K562 (cell line): ENCODE measurements at regions not wholly inside any gene's neighbourhood (a gene's known extent, or its start where the extent isn't known, plus 50 kb on each side); places are given as distances from the start of the nearest gene placed in this dataset.

Experiments used
- CHD1 ChIP-seq: fragments of 200-600 bp; sonication (generic); IDR thresholded peaks from one replicate; pipeline ENCODE4 v1.6.1; 2012; ENCODE audit warnings: mild to moderate bottlenecking, moderate library complexity, low read length, inconsistent platforms
- CREB1 ChIP-seq, 2 experiments: sonication (generic) in 1 of 2; formaldehyde crosslinking in 1 of 2; IDR thresholded peaks; 2 replicates each; pipeline versions ENCODE4 v1.6.1 to v1.8.0; 2012 to 2022; ENCODE audit warnings: inconsistent platforms in 1 of 2, mild to moderate bottlenecking in 1 of 2, missing genetic modification reagents in 1 of 2, moderate library complexity in 1 of 2
- CTBP1 ChIP-seq: fragments of 450-650 bp; IDR thresholded peaks from 2 replicates; pipeline ENCODE4 v1.6.1; 2016; ENCODE audit warnings: borderline replicate concordance
- CTCF ChIP-seq, 3 experiments: IDR thresholded peaks in 2 of 3; conservative IDR thresholded peaks in 1 of 3; 2 replicates each; pipeline ENCODE4 v1.5.1; 2011 to 2012; ENCODE audit warnings: low read length in 3 of 3, mild to moderate bottlenecking in 3 of 3, control low read depth in 2 of 3, improper control_type of control experiment in 1 of 3, inconsistent platforms in 1 of 3, low read depth in 1 of 3, mixed read lengths in 1 of 3, moderate library complexity in 1 of 3; ENCODE audit not compliant: insufficient read depth in 2 of 3
- HBP1 ChIP-seq: fragments of 450-650 bp; formaldehyde crosslinking; IDR thresholded peaks from 2 replicates; pipeline ENCODE4 v1.4.0; 2022; ENCODE audit warnings: missing genetic modification characterization
- IFI16 ChIP-seq: fragments of 250-450 bp; sonication (Bioruptor Pico); IDR thresholded peaks from 2 replicates; pipeline ENCODE4 v2.1.2; 2022; ENCODE audit warnings: mild to moderate bottlenecking, inconsistent platforms
- JUND ChIP-seq, 2 experiments: IDR thresholded peaks; 2 replicates in 1 of 2; 3 replicates in 1 of 2; pipeline ENCODE4 v1.6.1; 2011; ENCODE audit warnings: borderline replicate concordance in 2 of 2, low read depth in 2 of 2, low read length in 2 of 2, improper control_type of control experiment in 1 of 2, missing biosample characterization in 1 of 2, missing genetic modification characterization in 1 of 2, missing genetic modification reagents in 1 of 2
- KDM4B ChIP-seq, 2 experiments: fragments of 450-650 bp in 1 of 2; sonication (generic) in 1 of 2; IDR thresholded peaks; 2 replicates each; pipeline ENCODE4 v1.6.1; 2016 to 2017; ENCODE audit warnings: borderline replicate concordance in 2 of 2, antibody characterized with exemption in 1 of 2, low read depth in 1 of 2, mild to moderate bottlenecking in 1 of 2
- PCBP1 ChIP-seq: fragments of 200-400 bp; formaldehyde crosslinking; IDR thresholded peaks from 2 replicates; pipeline ENCODE4 v1.6.1; 2018; ENCODE audit warnings: mild to moderate bottlenecking, low read depth, low read length; ENCODE audit not compliant: poor library complexity, severe bottlenecking
- RBBP5 ChIP-seq: fragments of 200-600 bp; sonication (generic); IDR thresholded peaks from 2 replicates; pipeline ENCODE4 v1.6.1; 2012; ENCODE audit warnings: borderline replicate concordance, mild to moderate bottlenecking, low read length, control low read depth, inconsistent platforms; ENCODE audit not compliant: insufficient read depth, poor library complexity, severe bottlenecking
- RBFOX2 ChIP-seq: fragments of 200-400 bp; formaldehyde crosslinking; IDR thresholded peaks from 2 replicates; pipeline ENCODE4 v1.6.1; 2017; ENCODE audit warnings: low read depth, mild to moderate bottlenecking, low read length, moderate library complexity
- RNF2 ChIP-seq: sonication (generic); IDR thresholded peaks from 2 replicates; pipeline ENCODE4 v1.6.1; 2016
- ZBTB17 ChIP-seq: fragments of 450-650 bp; formaldehyde crosslinking; IDR thresholded peaks from 2 replicates; pipeline ENCODE4 v1.4.0; 2020; ENCODE audit warnings: mild to moderate bottlenecking
- ZBTB5 ChIP-seq: fragments of 450-650 bp; IDR thresholded peaks from 2 replicates; pipeline ENCODE4 v1.6.1; 2017; ENCODE audit warnings: antibody characterized with exemption

- TF ChIP-seq KDM4B (IDR thresholded peaks at IDR 0.05; ENCODE audit: borderline replicate concordance in 2 of 2, low read depth in 1 of 2), result no peak
- no peak for TF ChIP-seq HBP1 (CRISPR knock-in tag)
- no peak for TF ChIP-seq RBFOX2
- TF ChIP-seq JUND (IDR thresholded peaks at IDR 0.05; ENCODE audit: borderline replicate concordance, low read depth, low read length), result no peak
- no peak for TF ChIP-seq JUND (tag; IDR thresholded peaks at IDR 0.05; ENCODE audit: borderline replicate concordance, low read depth, low read length)
- no peak for TF ChIP-seq CTCF (IDR thresholded peaks at IDR 0.05 in 2 of 3, conservative IDR thresholded peaks at IDR 0.05 in 1 of 3; ENCODE audit: insufficient read depth in 2 of 3, low read depth in 1 of 3, low read length in 3 of 3)
- TF ChIP-seq CTBP1, result no peak
- TF ChIP-seq CREB1 (IDR thresholded peaks at IDR 0.05), result no peak
- TF ChIP-seq CREB1 (CRISPR knock-in tag; IDR thresholded peaks at IDR 0.05), result no peak
- TF ChIP-seq PCBP1, result no peak
- no peak for TF ChIP-seq ZBTB5
- no peak for TF ChIP-seq RNF2
- no peak for TF ChIP-seq RBBP5
- no peak for TF ChIP-seq CHD1
- no peak for TF ChIP-seq IFI16 (CRISPR knock-in tag)
- TF ChIP-seq ZBTB17 (CRISPR knock-in tag), result no peak
Measured at GRCh38 chr7:95688931-95689495, 83.3 kb upstream of the DYNC1I1 start.
